NB4 (cell line): ENCODE measurements at regions not wholly inside any gene's neighbourhood (a gene's known extent, or its start where the extent isn't known, plus 50 kb on each side); places are given as distances from the start of the nearest gene placed in this dataset.

ENCODE experiments used
- DNase-seq: peaks from one replicate; pipeline ENCODE4 v3.0.0; 2010; ENCODE audit warnings: low read depth
- H3K4me3 ChIP-seq: one replicate; pipeline ENCODE4 v1.5.1; 2011; ENCODE audit warnings: mild to moderate bottlenecking, low read depth, low read length, moderate library complexity
- CTCF ChIP-seq: IDR thresholded peaks from one replicate; pipeline ENCODE4 v1.5.1; 2012; ENCODE audit warnings: low read depth, low read length
- MAX ChIP-seq: IDR thresholded peaks from 2 replicates; pipeline ENCODE4 v1.6.1; 2011; ENCODE audit warnings: low read depth, low read length
- MYC ChIP-seq: IDR thresholded peaks from 2 replicates; pipeline ENCODE4 v1.6.1; 2011; ENCODE audit warnings: low read depth, low read length
- POLR2A ChIP-seq: IDR thresholded peaks from 2 replicates; pipeline ENCODE4 v1.6.1; 2011; ENCODE audit warnings: mild to moderate bottlenecking; ENCODE audit not compliant: insufficient read length; ENCODE audit errors: extremely low read depth

- no peak overlapping the region for H3K4me3 ChIP-seq
- no peak for DNase-seq
- TF ChIP-seq MAX = no peak
These were observed 368.8 kb upstream of the C1orf174 start for GRCh38 chr1:4268889-4269284.

GRCh38 chr1:4269330-4269729, 369.3 kb upstream of the C1orf174 start:
- TF ChIP-seq POLR2A (no peak), MYC (no peak), CTCF (no peak), MAX (no peak)
- no peak for DNase-seq
- no peak overlapping the region for H3K4me3 ChIP-seq

- TF ChIP-seq MYC = no peak
- no peak for TF ChIP-seq MAX
- no peak for TF ChIP-seq POLR2A
- TF ChIP-seq CTCF = no peak
- no peak for DNase-seq
- no peak overlapping the region for H3K4me3 ChIP-seq
These were observed 370.0 kb upstream of the C1orf174 start for GRCh38 chr1:4269952-4270570.

GRCh38 chr1:4270651-4271337, 370.7 kb upstream of the C1orf174 start:
- no peak for DNase-seq
- TF ChIP-seq CTCF (no peak), MAX (no peak), POLR2A (no peak), MYC (no peak)

GRCh38 chr1:4271338-4271998, 371.4 kb upstream of the C1orf174 start:
- no peak overlapping the region for H3K4me3 ChIP-seq
- DNase-seq = no peak
- TF ChIP-seq POLR2A (no peak), MAX (no peak), MYC (no peak), CTCF (no peak)

More at GRCh38 chr1:4270651-4271337, 370.7 kb upstream of the C1orf174 start:
- H3K4me3 ChIP-seq = no peak overlapping the region

- no peak for TF ChIP-seq MYC
- TF ChIP-seq CTCF = no peak
- TF ChIP-seq POLR2A = no peak
- TF ChIP-seq MAX = no peak
- DNase-seq = no peak
- H3K4me3 ChIP-seq = no peak overlapping the region
These were observed 372.5 kb upstream of the C1orf174 start for GRCh38 chr1:4272568-4272967.
